Neuron (in vitro differentiated cells): ENCODE measurements at regions not wholly inside any gene's neighbourhood (a gene's known extent, or its start where the extent isn't known, plus 50 kb on each side); places are given as distances from the start of the nearest gene placed in this dataset.

Experiments
- H2AFZ ChIP-seq: one replicate; pipeline ENCODE4 v1.6.1; 2013; ENCODE audit warnings: low read depth, mild to moderate bottlenecking, inconsistent platforms, low read length, moderate library complexity
- H3K27me3 ChIP-seq: one replicate; pipeline ENCODE4 v1.6.1; 2013; ENCODE audit warnings: low read length; ENCODE audit not compliant: insufficient read depth
- H3K36me3 ChIP-seq: one replicate; pipeline ENCODE4 v1.6.1; 2013; ENCODE audit warnings: low read length; ENCODE audit not compliant: insufficient read depth
- H3K4me1 ChIP-seq: one replicate; pipeline ENCODE4 v1.6.1; 2013; ENCODE audit warnings: low read length; ENCODE audit not compliant: insufficient read depth
- H3K4me3 ChIP-seq: 2 replicates; pipeline ENCODE4 v1.5.1; 2013; ENCODE audit warnings: mild to moderate bottlenecking, low read length, moderate library complexity
- H3K9me3 ChIP-seq: one replicate; pipeline ENCODE4 v1.6.1; 2013; ENCODE audit warnings: low read length

DNA sequence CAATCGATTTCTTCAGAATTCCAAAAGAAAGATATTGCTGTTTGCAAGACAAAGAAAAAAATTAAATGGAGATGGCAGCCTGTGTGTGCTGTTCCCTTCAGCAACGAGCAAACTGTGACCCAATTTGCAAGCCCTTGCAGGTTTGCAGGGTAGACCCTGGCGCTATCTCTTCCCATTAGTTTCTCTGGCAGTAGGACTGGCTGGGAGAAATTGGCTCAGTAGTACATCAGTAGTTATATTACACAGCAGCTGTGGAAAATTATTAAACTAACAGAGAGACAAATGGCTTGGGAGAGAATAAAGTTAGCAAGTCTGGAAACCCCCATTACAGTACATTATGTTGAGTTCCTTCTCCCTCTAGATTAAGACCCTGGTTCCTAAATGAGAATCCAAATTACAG, 116.4 kb upstream of the ITGB1 start:
- no peak overlapping the region for H2AFZ ChIP-seq
- H3K9me3 ChIP-seq: peaks cover 4% of the 10 kb centered on the region
- H3K4me1 ChIP-seq: no peaks in the 10 kb centered on the region
- H3K27me3 ChIP-seq: no peaks in the 10 kb centered on the region
- H3K36me3 ChIP-seq: no peaks in the 10 kb centered on the region
- H3K4me3 ChIP-seq: no peak overlapping the region

DNA sequence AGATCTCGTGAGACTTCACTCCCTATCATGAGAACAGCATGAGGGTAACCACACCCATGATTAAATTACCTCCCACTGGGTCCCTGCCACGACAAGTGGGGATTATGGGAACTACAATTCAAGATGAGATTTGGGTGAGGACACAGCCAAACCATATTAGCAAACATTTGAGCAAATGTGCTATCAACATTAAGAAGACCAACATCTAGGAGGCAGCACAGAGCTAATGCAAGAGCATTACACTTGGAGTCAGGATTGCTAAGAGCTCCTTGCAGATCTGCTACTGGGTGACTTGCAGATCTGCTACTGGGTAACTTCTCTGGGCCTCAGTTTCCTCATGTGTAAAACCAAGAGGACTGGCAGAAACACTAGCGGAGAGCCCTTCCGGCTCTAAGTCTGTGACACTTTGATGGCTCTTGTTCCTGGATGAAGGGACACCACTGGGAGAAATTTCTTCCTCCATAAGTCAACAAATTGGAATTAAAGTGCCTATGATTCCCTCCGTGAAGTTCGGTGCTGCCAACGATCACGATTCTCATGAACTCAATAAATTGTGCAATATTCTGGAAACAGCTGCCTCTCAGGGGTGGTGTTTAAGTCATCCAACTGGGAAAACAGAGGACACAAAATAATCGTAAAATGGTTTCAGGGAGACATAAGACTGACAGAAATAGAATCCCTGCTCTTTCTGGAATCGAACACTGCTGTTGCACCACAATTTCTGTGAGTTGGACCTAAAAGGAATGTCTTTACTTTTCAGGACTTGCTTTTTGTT, 115.8 kb upstream of the ITGB1 start:
- no peaks in the 10 kb centered on the region for H3K27me3 ChIP-seq
- no peaks in the 10 kb centered on the region for H3K36me3 ChIP-seq
- no peaks in the 10 kb centered on the region for H3K4me1 ChIP-seq
- no peak overlapping the region for H2AFZ ChIP-seq
- peaks cover 4% of the 10 kb centered on the region for H3K9me3 ChIP-seq
- no peak overlapping the region for H3K4me3 ChIP-seq

DNA sequence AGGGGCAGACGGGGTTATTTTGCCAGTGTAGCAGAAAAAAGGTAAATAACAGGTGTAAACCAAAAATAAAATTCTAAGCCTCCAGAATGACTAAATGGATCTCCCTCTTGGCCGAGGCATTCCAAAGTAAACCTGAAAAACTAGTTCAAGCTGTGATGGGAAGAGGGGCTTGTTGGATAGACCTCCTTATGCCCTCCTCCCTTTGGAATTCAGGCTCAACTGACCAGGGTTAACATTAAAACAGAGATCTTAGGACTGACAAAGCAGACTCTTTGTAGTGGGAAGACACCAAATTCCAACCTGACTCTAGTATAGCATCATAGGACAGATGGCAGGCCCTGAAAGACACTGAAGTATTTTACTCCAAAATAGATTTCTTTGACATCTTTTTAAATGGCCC, 113.8 kb upstream of the ITGB1 start:
- H3K9me3 ChIP-seq: peaks cover 4% of the 10 kb centered on the region
- peaks cover 5% of the 10 kb centered on the region for H3K27me3 ChIP-seq
- H3K4me1 ChIP-seq: no peaks in the 10 kb centered on the region
- no peak overlapping the region for H2AFZ ChIP-seq
- no peaks in the 10 kb centered on the region for H3K36me3 ChIP-seq
- H3K4me3 ChIP-seq: no peak overlapping the region

DNA sequence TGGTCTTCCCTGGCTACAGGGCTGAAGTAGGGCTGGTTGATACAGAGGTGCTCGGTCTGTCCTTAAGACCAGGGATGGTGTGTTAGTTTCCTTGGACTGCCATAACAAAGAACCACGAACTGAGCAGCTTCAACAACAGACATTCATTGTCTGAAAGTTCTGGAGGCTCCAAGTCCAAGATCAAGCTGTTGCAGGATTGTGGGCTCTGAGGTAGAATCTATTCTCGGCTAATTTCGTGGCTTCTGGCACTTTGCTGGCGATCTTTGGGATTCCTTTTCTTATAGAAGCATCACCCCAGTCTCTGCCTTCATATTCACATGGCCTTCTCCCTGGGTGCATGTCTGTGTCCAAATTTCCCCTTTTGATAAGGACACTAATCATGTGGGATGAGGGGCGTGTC, 112.1 kb upstream of the ITGB1 start:
- Histone ChIP-seq H3K4me1 (no peaks in the 10 kb centered on the region), H3K27me3 (peaks cover 5% of the 10 kb centered on the region), H3K4me3 (no peak overlapping the region), H3K9me3 (peaks cover 4% of the 10 kb centered on the region), H3K36me3 (no peaks in the 10 kb centered on the region), H2AFZ (no peak overlapping the region)

DNA sequence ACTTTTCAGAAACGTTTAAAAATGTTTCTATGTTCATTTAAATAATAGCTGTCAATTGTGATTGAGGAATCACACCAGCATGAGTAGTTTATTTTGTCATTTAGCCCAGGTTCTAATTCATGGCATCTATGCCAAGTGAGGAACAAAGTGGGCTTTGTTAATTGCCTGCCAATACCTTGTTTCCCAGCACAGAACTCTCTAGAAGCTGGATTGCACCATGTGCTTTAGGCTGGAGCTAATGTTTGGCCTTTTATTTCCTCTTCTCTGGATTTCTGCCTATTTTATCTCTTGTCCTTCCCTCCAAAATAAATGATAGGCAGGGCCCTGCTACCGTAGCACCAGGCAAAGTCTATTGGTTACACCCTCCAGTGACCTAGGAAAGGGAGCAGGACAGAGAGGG, 109.9 kb upstream of the ITGB1 start:
- no peak overlapping the region for H3K4me3 ChIP-seq
- H2AFZ ChIP-seq: no peak overlapping the region
- H3K9me3 ChIP-seq: peaks cover 4% of the 10 kb centered on the region
- no peaks in the 10 kb centered on the region for H3K4me1 ChIP-seq
- peaks cover 7% of the 10 kb centered on the region for H3K27me3 ChIP-seq
- H3K36me3 ChIP-seq: no peaks in the 10 kb centered on the region

DNA sequence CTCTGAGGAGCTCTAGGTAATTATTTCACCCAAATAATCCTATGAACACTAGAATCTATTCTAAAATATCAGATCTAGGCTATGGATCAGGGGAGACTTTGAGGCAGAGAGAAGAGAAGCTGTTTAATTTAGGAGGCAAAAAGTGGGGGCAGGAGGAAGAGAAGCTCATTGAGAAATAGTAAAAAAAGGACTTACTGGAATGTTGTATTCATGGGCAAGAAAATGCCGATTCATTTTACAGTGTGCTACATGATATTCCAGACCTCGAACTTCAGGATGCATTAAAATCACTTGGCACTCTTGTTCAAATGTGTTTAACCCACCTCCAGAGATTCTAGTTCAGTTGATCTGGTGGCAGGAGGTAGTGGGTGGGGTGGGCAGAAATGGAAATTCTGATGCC, 109.5 kb upstream of the ITGB1 start:
- peaks cover 4% of the 10 kb centered on the region for H3K9me3 ChIP-seq
- H3K36me3 ChIP-seq: no peaks in the 10 kb centered on the region
- no peaks in the 10 kb centered on the region for H3K4me1 ChIP-seq
- H2AFZ ChIP-seq: no peak overlapping the region
- no peak overlapping the region for H3K4me3 ChIP-seq
- peaks cover 7% of the 10 kb centered on the region for H3K27me3 ChIP-seq

DNA sequence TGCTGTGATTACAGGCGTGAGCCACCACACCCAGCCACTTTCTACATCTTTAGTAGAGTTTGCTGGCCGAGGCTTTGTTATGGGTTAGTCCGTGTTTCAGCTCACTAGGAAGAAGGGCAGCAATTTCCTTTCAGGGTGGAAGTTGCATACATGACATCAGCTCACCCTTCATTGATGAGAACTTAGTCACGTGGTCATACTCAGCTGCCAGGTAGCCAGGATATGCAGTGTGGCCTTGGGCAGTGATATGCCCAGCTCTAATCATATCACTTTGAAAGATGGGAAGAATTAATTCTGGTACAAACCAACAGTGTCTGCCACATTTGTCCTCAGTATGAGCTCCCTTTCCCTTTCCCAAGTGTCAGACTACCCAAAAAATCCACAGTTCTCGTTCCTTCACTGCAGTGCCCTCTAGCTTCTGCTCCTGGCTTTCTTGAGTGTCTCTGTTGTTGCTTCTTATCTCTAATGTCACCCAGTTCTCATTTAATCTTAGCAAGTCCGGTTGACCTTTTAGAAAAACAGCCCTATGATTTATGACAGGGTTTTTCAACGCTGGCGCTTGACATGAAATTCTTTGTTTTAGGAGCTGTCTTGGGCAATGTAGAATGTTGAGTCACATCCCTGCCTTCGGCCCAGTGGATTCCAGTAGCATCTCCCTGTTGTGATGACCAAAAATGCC, 108.7 kb upstream of the ITGB1 start:
- Histone ChIP-seq H3K4me3 (no peak overlapping the region), H3K36me3 (no peaks in the 10 kb centered on the region), H2AFZ (no peak overlapping the region), H3K9me3 (peaks cover 4% of the 10 kb centered on the region), H3K27me3 (peaks cover 7% of the 10 kb centered on the region), H3K4me1 (no peaks in the 10 kb centered on the region)

DNA sequence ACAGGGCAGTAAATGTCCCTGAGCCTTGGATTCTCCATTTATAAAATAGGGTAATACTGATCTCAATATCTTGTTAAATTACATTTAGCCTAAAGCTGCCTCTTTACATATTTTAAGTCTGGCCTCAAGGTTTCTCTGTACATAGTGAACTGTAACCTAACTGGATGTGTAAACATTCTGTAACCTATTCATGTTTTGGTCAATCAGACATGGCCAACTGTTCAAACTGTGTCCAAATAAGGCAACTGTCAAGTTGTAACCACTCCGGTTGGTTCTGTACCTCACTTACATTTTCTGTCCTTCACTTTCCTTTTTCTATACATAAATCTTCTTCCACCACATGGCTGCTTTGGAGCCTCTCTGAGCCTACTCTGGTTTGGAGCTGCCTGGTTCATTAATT, 107.1 kb upstream of the ITGB1 start:
- Histone ChIP-seq H3K9me3 (peaks cover 2% of the 10 kb centered on the region), H3K4me3 (no peak overlapping the region), H3K27me3 (peaks cover 7% of the 10 kb centered on the region), H3K36me3 (no peaks in the 10 kb centered on the region), H2AFZ (no peak overlapping the region), H3K4me1 (no peaks in the 10 kb centered on the region)

DNA sequence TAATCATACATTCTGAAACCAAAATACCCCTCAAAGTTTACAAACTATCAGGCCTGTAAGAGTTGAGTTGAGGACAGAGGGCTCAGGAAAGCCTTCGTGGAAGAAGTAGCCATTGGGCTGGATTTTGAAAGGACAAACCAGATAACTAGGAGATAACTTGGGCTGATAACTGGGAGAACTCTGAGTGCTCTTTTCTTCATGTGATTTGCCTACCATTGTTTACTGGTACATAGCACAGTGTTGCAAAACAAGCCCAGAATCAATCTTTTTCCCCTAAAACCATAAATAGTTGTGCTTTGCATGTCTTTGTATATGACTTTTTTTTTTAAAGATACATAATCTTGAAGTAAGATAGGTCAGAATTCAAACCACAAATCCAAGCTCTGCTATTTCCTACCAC, 106.7 kb upstream of the ITGB1 start:
- H3K36me3 ChIP-seq: no peaks in the 10 kb centered on the region
- no peaks in the 10 kb centered on the region for H3K4me1 ChIP-seq
- H2AFZ ChIP-seq: no peak overlapping the region
- peaks cover 7% of the 10 kb centered on the region for H3K27me3 ChIP-seq
- peaks cover 2% of the 10 kb centered on the region for H3K9me3 ChIP-seq
- H3K4me3 ChIP-seq: no peak overlapping the region

DNA sequence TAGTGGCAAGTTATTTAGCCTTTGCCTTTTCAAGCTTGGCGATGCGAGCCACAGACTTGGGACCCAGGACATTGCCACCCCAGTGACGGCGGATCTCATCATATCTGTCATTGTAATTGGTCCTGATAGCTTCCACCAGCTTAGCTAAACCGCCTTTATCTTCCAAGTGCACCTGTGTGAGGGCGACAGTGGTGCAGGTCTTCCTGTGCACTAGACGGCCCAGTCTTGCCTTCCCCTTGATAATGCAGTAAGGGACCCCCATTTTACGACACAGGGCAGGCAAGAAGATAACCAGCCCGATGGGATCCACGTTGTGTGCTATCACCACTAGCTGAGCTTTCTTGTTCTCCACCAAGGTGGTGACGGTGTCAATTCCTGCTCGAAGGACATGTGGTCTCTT, 99.6 kb upstream of the ITGB1 start:
- H2AFZ ChIP-seq: no peak overlapping the region
- no peaks in the 10 kb centered on the region for H3K4me1 ChIP-seq
- no peaks in the 10 kb centered on the region for H3K36me3 ChIP-seq
- H3K27me3 ChIP-seq: no peaks in the 10 kb centered on the region
- no peaks in the 10 kb centered on the region for H3K9me3 ChIP-seq
- no peak overlapping the region for H3K4me3 ChIP-seq

DNA sequence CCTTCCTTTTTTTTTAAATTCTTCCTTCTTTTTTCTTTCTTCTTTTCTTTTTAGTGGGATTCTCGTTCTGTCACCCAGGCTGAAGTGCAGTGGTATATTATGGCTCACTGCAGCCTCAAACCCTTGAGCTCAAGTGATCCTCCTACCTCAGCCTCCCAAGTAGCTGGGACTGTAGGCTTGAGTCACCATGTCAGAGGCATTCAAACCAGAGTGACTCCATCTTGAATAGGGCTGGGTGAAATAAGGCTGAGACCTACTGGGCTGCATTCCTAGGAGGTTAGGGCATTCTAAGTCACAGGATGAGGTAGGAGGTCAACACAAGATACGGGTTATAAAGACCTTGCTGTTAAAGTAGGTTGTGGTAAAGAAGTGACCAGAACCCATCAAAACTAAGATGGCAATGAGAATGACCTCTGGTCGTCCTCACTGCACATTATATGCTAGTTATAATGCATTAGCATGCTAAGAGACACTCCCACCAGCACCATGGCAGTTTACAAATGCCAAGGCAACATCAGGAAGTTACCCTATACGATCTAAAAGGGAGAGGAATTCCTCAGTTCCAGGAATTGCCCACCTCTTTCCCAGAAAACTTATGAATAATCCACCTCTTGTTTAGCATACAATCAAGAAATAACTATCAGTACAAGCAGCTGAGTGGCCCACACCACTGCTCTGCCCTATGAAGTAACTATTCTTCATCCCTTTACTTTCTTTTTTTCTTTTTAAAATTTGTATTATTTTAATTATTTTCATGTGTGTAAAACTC, 99.0 kb upstream of the ITGB1 start:
- Histone ChIP-seq H3K27me3 (no peaks in the 10 kb centered on the region), H3K4me1 (no peaks in the 10 kb centered on the region), H3K36me3 (no peaks in the 10 kb centered on the region), H2AFZ (no peak overlapping the region), H3K9me3 (no peaks in the 10 kb centered on the region), H3K4me3 (no peak overlapping the region)

DNA sequence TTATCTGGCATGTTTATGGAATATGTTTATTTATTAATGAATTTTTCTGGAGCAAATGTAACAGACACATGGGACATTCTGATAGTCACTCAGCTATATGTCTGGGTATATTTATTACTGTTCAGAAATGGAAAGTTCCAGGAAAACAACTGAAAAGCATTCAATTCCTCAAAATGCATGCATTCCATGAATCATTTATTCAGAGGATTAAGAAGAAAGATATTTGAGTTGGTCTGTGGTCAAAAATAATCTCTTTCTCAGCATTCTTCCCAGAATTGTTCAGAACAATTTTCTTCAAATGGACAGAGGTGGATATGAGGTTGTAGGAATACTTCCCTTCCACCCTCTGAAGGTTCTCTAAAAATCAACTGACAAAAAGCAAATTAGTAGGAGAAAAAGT, 97.6 kb upstream of the ITGB1 start:
- Histone ChIP-seq H3K27me3 (no peaks in the 10 kb centered on the region), H3K4me3 (no peak overlapping the region), H3K4me1 (no peaks in the 10 kb centered on the region), H2AFZ (no peak overlapping the region), H3K9me3 (no peaks in the 10 kb centered on the region), H3K36me3 (no peaks in the 10 kb centered on the region)
